ENCODE measurements at regions not wholly inside any gene's neighbourhood (a gene's known extent, or its start where the extent isn't known, plus 50 kb on each side); places are given as distances from the start of the nearest gene placed in this dataset.

GRCh38 chr18:24860978-24861680 lies 400.7 kb downstream of the HRH4 start:
- intact Hi-C loops (cut with DNase I): no loop called here
- WGBS: 64% methylated on average over 10 of the region's 10 CpGs
- H3K36me3 ChIP-seq: no peaks in the 10 kb centered on the region
- no peaks in the 10 kb centered on the region for H3K27me3 ChIP-seq
- H3K4me1 ChIP-seq: no peaks in the 10 kb centered on the region
- TF ChIP-seq CTCF (IDR thresholded peaks at IDR 0.05) (no peak), POLR2AphosphoS5 (IDR thresholded peaks at IDR 0.05) (no peak), POLR2A (IDR thresholded peaks at IDR 0.05; ENCODE audit: low read depth) (no peak), EP300 (IDR thresholded peaks at IDR 0.05) (no peak)
- no peaks in the 10 kb centered on the region for H3K9me3 ChIP-seq
- no peak overlapping the region for H3K27ac ChIP-seq (replicated peaks in 1 of 4)
- DNase-seq (ENCODE audit: extremely low spot score): no peak
- H3K4me3 ChIP-seq: no peak overlapping the region

- no peaks in the 10 kb centered on the region for H3K4me1 ChIP-seq
- no peak overlapping the region for H3K27ac ChIP-seq (replicated peaks in 1 of 4)
- H3K27me3 ChIP-seq: no peaks in the 10 kb centered on the region
- intact Hi-C loops (cut with DNase I): no loop called here
- no peak for DNase-seq (ENCODE audit: extremely low spot score)
- 60% methylated on average over 18 of the region's 18 CpGs for WGBS
- H3K4me3 ChIP-seq: peak overlapping the region in 1 of 4 donors; percentile 18
- H3K9me3 ChIP-seq: no peaks in the 10 kb centered on the region
- no peaks in the 10 kb centered on the region for H3K36me3 ChIP-seq
- no peak for TF ChIP-seq POLR2AphosphoS5 (IDR thresholded peaks at IDR 0.05)
Observed at GRCh38 chr18:24862201-24862816, 401.9 kb downstream of the HRH4 start.

GRCh38 chr18:24868311-24868710 lies 407.9 kb downstream of the HRH4 start:
- intact Hi-C loops (cut with DNase I): no loop called here

GRCh38 chr18:24868760-24869237 lies 408.4 kb downstream of the HRH4 start:
- H3K36me3 ChIP-seq: no peaks in the 10 kb centered on the region
- H3K27me3 ChIP-seq: no peaks in the 10 kb centered on the region
- TF ChIP-seq EP300 (IDR thresholded peaks at IDR 0.05) (no peak), POLR2AphosphoS5 (IDR thresholded peaks at IDR 0.05) (no peak), CTCF (IDR thresholded peaks at IDR 0.05) (no peak), POLR2A (IDR thresholded peaks at IDR 0.05; ENCODE audit: low read depth) (no peak)
- WGBS: 55% methylated on average over 4 of the region's 4 CpGs
- H3K9me3 ChIP-seq: no peaks in the 10 kb centered on the region
- DNase-seq (ENCODE audit: extremely low spot score): no peak
- intact Hi-C loops (cut with DNase I): no loop called here
- H3K27ac ChIP-seq (replicated peaks in 1 of 4): no peak overlapping the region
- H3K4me1 ChIP-seq: peaks cover 0 to 8% (median 0%) of the 10 kb centered on the region in 4 donors
- H3K4me3 ChIP-seq: no peak overlapping the region

More at GRCh38 chr18:24868311-24868710, 407.9 kb downstream of the HRH4 start:
- peaks cover 0 to 8% (median 0%) of the 10 kb centered on the region in 4 donors for H3K4me1 ChIP-seq
- no peaks in the 10 kb centered on the region for H3K9me3 ChIP-seq
- no peak overlapping the region for H3K4me3 ChIP-seq
- no peak for DNase-seq (ENCODE audit: extremely low spot score)
- WGBS: 47% methylated on average over 3 of the region's 3 CpGs
- no peak overlapping the region for H3K27ac ChIP-seq (replicated peaks in 1 of 4)
- TF ChIP-seq POLR2A (IDR thresholded peaks at IDR 0.05; ENCODE audit: low read depth): no peak
- no peak for TF ChIP-seq EP300 (IDR thresholded peaks at IDR 0.05)
- TF ChIP-seq CTCF (IDR thresholded peaks at IDR 0.05): no peak
- TF ChIP-seq POLR2AphosphoS5 (IDR thresholded peaks at IDR 0.05): no peak
- no peaks in the 10 kb centered on the region for H3K36me3 ChIP-seq
- no peaks in the 10 kb centered on the region for H3K27me3 ChIP-seq

GRCh38 chr18:24869285-24869684 lies 408.8 kb downstream of the HRH4 start:
- no peaks in the 10 kb centered on the region for H3K9me3 ChIP-seq
- no peaks in the 10 kb centered on the region for H3K27me3 ChIP-seq
- H3K4me3 ChIP-seq: no peak overlapping the region
- H3K36me3 ChIP-seq: no peaks in the 10 kb centered on the region
- no peak for DNase-seq (ENCODE audit: extremely low spot score)
- intact Hi-C loops (cut with DNase I): no loop called here
- no peak overlapping the region for H3K27ac ChIP-seq (replicated peaks in 1 of 4)
- 75% methylated on average over 3 of the region's 3 CpGs for WGBS
- H3K4me1 ChIP-seq: peaks cover 0 to 8% (median 0%) of the 10 kb centered on the region in 4 donors
- TF ChIP-seq EP300 (IDR thresholded peaks at IDR 0.05) (no peak), POLR2AphosphoS5 (IDR thresholded peaks at IDR 0.05) (no peak), POLR2A (IDR thresholded peaks at IDR 0.05; ENCODE audit: low read depth) (no peak)
